ENCODE measurements at regions not wholly inside any gene's neighbourhood (a gene's known extent, or its start where the extent isn't known, plus 50 kb on each side); places are given as distances from the start of the nearest gene placed in this dataset.

GRCh38 chr7:81393018-81393417 is 376.8 kb downstream of the HGF start:
- DNase-seq (ENCODE audit: low read depth, low spot score) (no peak), FAIRE-seq (no peak)
- Histone ChIP-seq H3K79me2 (ENCODE audit: control insufficient read depth, insufficient read depth, low read length) (no peaks in the 10 kb centered on the region), H3K36me3 (ENCODE audit: control insufficient read depth in 2 of 2, extremely low read depth in 1 of 2, insufficient read depth in 2 of 2, low read length in 2 of 2) (no peaks in the 10 kb centered on the region), H3K9ac (ENCODE audit: control insufficient read depth, extremely low read depth, insufficient read depth, low read length) (no peak overlapping the region), H2AFZ (ENCODE audit: control insufficient read depth, low read length) (no peak overlapping the region), H3K4me2 (ENCODE audit: control insufficient read depth, extremely low read depth, insufficient read depth, low read depth, low read length) (no peak overlapping the region), H4K20me1 (ENCODE audit: control insufficient read depth, extremely low read depth, insufficient read depth, low read length) (no peaks in the 10 kb centered on the region), H3K27me3 (ENCODE audit: control insufficient read depth, extremely low read depth, insufficient read depth, low read length) (no peaks in the 10 kb centered on the region), H3K9me1 (ENCODE audit: control insufficient read depth, extremely low read depth, insufficient read depth, low read length) (no peaks in the 10 kb centered on the region), H3K4me1 (ENCODE audit: control insufficient read depth, extremely low read depth, insufficient read depth, low read length) (no peaks in the 10 kb centered on the region), H3K4me3 (ENCODE audit: control insufficient read depth in 2 of 3, extremely low read depth in 1 of 3, insufficient read depth in 2 of 3, low read depth in 1 of 3, low read length in 3 of 3) (no peak overlapping the region), H3K9me3 (ENCODE audit: control insufficient read depth, low read depth, low read length) (no peaks in the 10 kb centered on the region), H3K27ac (ENCODE audit: control insufficient read depth, insufficient read depth, low read length) (no peak overlapping the region)
- TF ChIP-seq EZH2 (IDR thresholded peaks at IDR 0.05; ENCODE audit: low read length): no peak
- TF ChIP-seq CTCF (optimal IDR thresholded peaks at IDR 0.05 in 1 of 3, IDR thresholded peaks at IDR 0.05 in 1 of 3, conservative IDR thresholded peaks at IDR 0.05 in 1 of 3; ENCODE audit: extremely low read depth in 1 of 3, insufficient read depth in 2 of 3, low read length in 3 of 3): no peak
- dilution Hi-C loops (cut with MboI; ENCODE audit: extremely low pct_ligation_motif_present, low sequenced_read_pairs): no loop called here

GRCh38 chr7:81385370-81385769 is 384.5 kb downstream of the HGF start:
- no peak for DNase-seq (ENCODE audit: low read depth, low spot score)
- TF ChIP-seq EZH2 (IDR thresholded peaks at IDR 0.05; ENCODE audit: low read length): no peak
- TF ChIP-seq CTCF (optimal IDR thresholded peaks at IDR 0.05 in 1 of 3, IDR thresholded peaks at IDR 0.05 in 1 of 3, conservative IDR thresholded peaks at IDR 0.05 in 1 of 3; ENCODE audit: extremely low read depth in 1 of 3, insufficient read depth in 2 of 3, low read length in 3 of 3): no peak
- H3K27ac ChIP-seq (ENCODE audit: control insufficient read depth, insufficient read depth, low read length): no peak overlapping the region
- no peaks in the 10 kb centered on the region for H3K4me1 ChIP-seq (ENCODE audit: control insufficient read depth, extremely low read depth, insufficient read depth, low read length)
- no peaks in the 10 kb centered on the region for H4K20me1 ChIP-seq (ENCODE audit: control insufficient read depth, extremely low read depth, insufficient read depth, low read length)
- H3K36me3 ChIP-seq (ENCODE audit: control insufficient read depth in 2 of 2, extremely low read depth in 1 of 2, insufficient read depth in 2 of 2, low read length in 2 of 2): no peaks in the 10 kb centered on the region
- H3K4me2 ChIP-seq (ENCODE audit: control insufficient read depth, extremely low read depth, insufficient read depth, low read depth, low read length): no peak overlapping the region
- no peak for FAIRE-seq
- H3K79me2 ChIP-seq (ENCODE audit: control insufficient read depth, insufficient read depth, low read length): no peaks in the 10 kb centered on the region
- H2AFZ ChIP-seq (ENCODE audit: control insufficient read depth, low read length): no peak overlapping the region
- no peaks in the 10 kb centered on the region for H3K9me1 ChIP-seq (ENCODE audit: control insufficient read depth, extremely low read depth, insufficient read depth, low read length)
- H3K27me3 ChIP-seq (ENCODE audit: control insufficient read depth, extremely low read depth, insufficient read depth, low read length): no peaks in the 10 kb centered on the region
- no peaks in the 10 kb centered on the region for H3K9me3 ChIP-seq (ENCODE audit: control insufficient read depth, low read depth, low read length)
- H3K4me3 ChIP-seq (ENCODE audit: control insufficient read depth in 2 of 3, extremely low read depth in 1 of 3, insufficient read depth in 2 of 3, low read depth in 1 of 3, low read length in 3 of 3): no peak overlapping the region
- H3K9ac ChIP-seq (ENCODE audit: control insufficient read depth, extremely low read depth, insufficient read depth, low read length): no peak overlapping the region
- dilution Hi-C loops (cut with MboI; ENCODE audit: extremely low pct_ligation_motif_present, low sequenced_read_pairs): no loop called here
